Stimulated activated CD4-positive, alpha-beta T cell treated with anti-CD3 and anti-CD28 coated beads, Interleukin-4, amount 100 ng/mL, for 24 hours (primary cell): ENCODE measurements at regions not wholly inside any gene's neighbourhood (a gene's known extent, or its start where the extent isn't known, plus 50 kb on each side); places are given as distances from the start of the nearest gene placed in this dataset.

ENCODE experiments used
- DNase-seq: peaks from one replicate; pipeline ENCODE4 v3.0.0-alpha.2; 2020

GRCh38 chr20:53712212-53712977, 118.8 kb upstream of the ZNF217 start:
- no peak for DNase-seq

- DNase-seq: no peak
Observed at GRCh38 chr20:53711333-53712211, 117.9 kb upstream of the ZNF217 start.

- DNase-seq: peak; percentile 64
Observed at GRCh38 chr20:53708129-53708968, 114.7 kb upstream of the ZNF217 start.

GRCh38 chr20:53707371-53708055, 113.9 kb upstream of the ZNF217 start:
- DNase-seq: peak; percentile 51

GRCh38 chr20:53706466-53707370, 113.1 kb upstream of the ZNF217 start:
- no peak for DNase-seq

GRCh38 chr20:53706008-53706465, 112.4 kb upstream of the ZNF217 start:
- DNase-seq: no peak

- no peak for DNase-seq
Observed at GRCh38 chr20:53702617-53703016, 109.0 kb upstream of the ZNF217 start.

GRCh38 chr20:53699906-53700305, 106.3 kb upstream of the ZNF217 start:
- DNase-seq: no peak

GRCh38 chr20:53699085-53699674, 105.5 kb upstream of the ZNF217 start:
- DNase-seq: no peak

- no peak for DNase-seq
Observed at GRCh38 chr20:53698371-53698978, 104.8 kb upstream of the ZNF217 start.

- DNase-seq: no peak
Observed at GRCh38 chr20:53695797-53696527, 102.3 kb upstream of the ZNF217 start.

GRCh38 chr20:53693262-53693871, 99.7 kb upstream of the ZNF217 start:
- DNase-seq: no peak

- DNase-seq: no peak
Observed at GRCh38 chr20:53692465-53693067, 98.9 kb upstream of the ZNF217 start.

GRCh38 chr20:53691811-53692192, 98.2 kb upstream of the ZNF217 start:
- DNase-seq: no peak

GRCh38 chr20:53691060-53691810, 97.6 kb upstream of the ZNF217 start:
- no peak for DNase-seq

- DNase-seq: no peak
Observed at GRCh38 chr20:53688085-53688484, 94.4 kb upstream of the ZNF217 start.

- DNase-seq: no peak
Observed at GRCh38 chr20:53685070-53685595, 91.5 kb upstream of the ZNF217 start.

- no peak for DNase-seq
Observed at GRCh38 chr20:53683506-53683905, 89.9 kb upstream of the ZNF217 start.
